Central memory CD8-positive, alpha-beta T cell (primary cell): ENCODE measurements at regions not wholly inside any gene's neighbourhood (a gene's known extent, or its start where the extent isn't known, plus 50 kb on each side); places are given as distances from the start of the nearest gene placed in this dataset.

ENCODE experiments used
- ATAC-seq: fragments of 150-1000 bp; cut with Tn5 transposase; replicated peaks from 2 replicates; pipeline ENCODE4 v1.10.0; 2022; ENCODE audit warnings: mild to moderate bottlenecking, moderate FRiP score, moderate number of reproducible peaks; ENCODE audit not compliant: poor library complexity, severe bottlenecking; ENCODE audit errors: extremely low read depth
- DNase-seq, 2 donors: peaks; one replicate each; pipeline ENCODE4 v3.0.0; 2021; ENCODE audit warnings: low spot score in 2 of 2
- H3K27ac Mint-ChIP-seq: one replicate; pipeline ENCODE4 v1.8.0; 2022; ENCODE audit warnings: low read depth, mild to moderate bottlenecking, moderate library complexity, mixed read lengths
- H3K27me3 Mint-ChIP-seq: one replicate; pipeline ENCODE4 v1.8.0; 2022; ENCODE audit warnings: mixed read lengths
- H3K36me3 Mint-ChIP-seq: one replicate; pipeline ENCODE4 v1.8.0; 2022; ENCODE audit warnings: mild to moderate bottlenecking, moderate library complexity, mixed read lengths; ENCODE audit not compliant: insufficient read depth
- H3K4me1 Mint-ChIP-seq: one replicate; pipeline ENCODE4 v1.8.0; 2022; ENCODE audit warnings: mixed read lengths
- H3K4me3 Mint-ChIP-seq: one replicate; pipeline ENCODE4 v1.8.0; 2022; ENCODE audit warnings: mild to moderate bottlenecking, moderate library complexity, mixed read lengths
- H3K9me3 Mint-ChIP-seq: one replicate; pipeline ENCODE4 v1.8.0; 2022; ENCODE audit warnings: mixed read lengths

DNA sequence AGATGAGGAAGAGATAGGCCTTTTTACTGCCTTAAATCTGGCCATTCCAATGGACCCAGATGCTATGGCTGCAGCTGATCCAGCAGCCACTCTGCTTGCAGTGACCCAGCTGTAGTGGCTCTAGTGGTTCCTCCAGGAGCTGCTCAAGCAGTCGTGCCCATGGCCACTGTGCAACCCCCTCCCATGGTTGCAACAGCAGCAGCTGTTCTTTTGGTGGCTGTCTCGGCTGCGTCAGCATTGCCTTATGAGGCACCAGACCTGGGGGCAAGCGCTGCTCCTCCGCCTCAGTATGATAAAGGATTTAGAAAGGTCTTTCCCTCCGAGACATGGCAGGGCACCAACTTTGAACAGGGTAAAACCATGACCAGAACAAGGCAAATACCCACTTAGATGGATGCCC lies 384.9 kb upstream of the DCC start:
- DNase-seq, result no peak
- Mint-ChIP-seq H3K4me3 (no peak overlapping the region), H3K36me3 (no peaks in the 10 kb centered on the region), H3K27me3 (no peaks in the 10 kb centered on the region), H3K9me3 (peaks cover 12% of the 10 kb centered on the region), H3K27ac (no peak overlapping the region), H3K4me1 (no peaks in the 10 kb centered on the region)
- ATAC-seq, result no peak

DNA sequence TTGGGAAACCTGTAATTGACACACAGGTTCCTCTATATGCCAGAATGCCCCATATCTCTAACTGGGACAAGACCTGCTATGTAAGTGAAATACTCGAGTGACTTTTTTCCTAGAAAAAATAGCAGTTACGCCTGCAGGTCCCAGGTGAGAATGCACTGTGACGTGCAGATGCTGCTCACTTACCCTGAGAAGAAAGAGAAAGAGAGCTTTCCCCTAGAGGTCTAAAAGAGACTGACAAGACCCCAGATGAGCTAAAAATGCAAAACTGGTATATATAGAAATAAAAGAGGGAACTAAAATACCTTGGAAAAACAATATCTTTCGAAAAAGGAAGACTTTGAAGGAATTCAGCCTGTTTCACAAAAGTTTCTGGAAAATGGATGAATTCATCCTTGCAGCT lies 383.0 kb upstream of the DCC start:
- no peaks in the 10 kb centered on the region for H3K27me3 Mint-ChIP-seq
- H3K27ac Mint-ChIP-seq, result no peak overlapping the region
- DNase-seq (no peak), ATAC-seq (no peak)
- no peaks in the 10 kb centered on the region for H3K36me3 Mint-ChIP-seq
- peaks cover 12% of the 10 kb centered on the region for H3K9me3 Mint-ChIP-seq
- H3K4me1 Mint-ChIP-seq, result no peaks in the 10 kb centered on the region
- H3K4me3 Mint-ChIP-seq, result no peak overlapping the region

- Mint-ChIP-seq H3K4me3 (no peak overlapping the region), H3K9me3 (peaks cover 5% of the 10 kb centered on the region), H3K36me3 (peaks cover 1% of the 10 kb centered on the region), H3K27ac (no peak overlapping the region), H3K4me1 (no peaks in the 10 kb centered on the region), H3K27me3 (no peaks in the 10 kb centered on the region)
- ATAC-seq (no peak), DNase-seq (no peak)
Observed at GRCh38 chr18:51980101-51980500, 359.9 kb upstream of the DCC start.

- Mint-ChIP-seq H3K36me3 (no peaks in the 10 kb centered on the region), H3K4me1 (no peaks in the 10 kb centered on the region), H3K27me3 (no peaks in the 10 kb centered on the region), H3K9me3 (no peaks in the 10 kb centered on the region), H3K27ac (no peak overlapping the region), H3K4me3 (no peak overlapping the region)
- no peak for DNase-seq
- ATAC-seq, result no peak
Observed at GRCh38 chr18:51988277-51988676, 351.7 kb upstream of the DCC start.

DNA sequence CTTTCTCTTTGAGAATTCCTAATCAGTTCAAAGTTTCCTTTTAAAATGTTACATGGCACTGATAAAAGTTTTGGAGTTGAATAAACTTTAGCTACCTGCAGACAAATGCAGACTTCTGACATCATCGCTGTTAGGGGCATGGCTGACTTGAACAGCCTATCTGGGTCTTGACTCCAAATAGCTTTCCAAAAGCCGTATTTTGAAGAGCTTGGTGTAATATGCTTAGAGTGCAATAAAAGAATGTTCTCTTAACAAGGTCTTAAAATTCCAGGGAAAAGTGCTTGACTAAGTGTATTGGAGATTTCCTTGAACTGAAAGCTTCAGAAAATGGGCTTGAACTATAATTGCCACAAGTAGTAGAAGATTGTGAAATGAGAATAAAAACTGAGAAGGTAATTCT lies 342.9 kb upstream of the DCC start:
- H3K27me3 Mint-ChIP-seq, result no peaks in the 10 kb centered on the region
- H3K9me3 Mint-ChIP-seq, result no peaks in the 10 kb centered on the region
- H3K4me1 Mint-ChIP-seq, result no peaks in the 10 kb centered on the region
- no peaks in the 10 kb centered on the region for H3K36me3 Mint-ChIP-seq
- ATAC-seq (no peak), DNase-seq (no peak)
- H3K4me3 Mint-ChIP-seq, result no peak overlapping the region
- no peak overlapping the region for H3K27ac Mint-ChIP-seq

DNA sequence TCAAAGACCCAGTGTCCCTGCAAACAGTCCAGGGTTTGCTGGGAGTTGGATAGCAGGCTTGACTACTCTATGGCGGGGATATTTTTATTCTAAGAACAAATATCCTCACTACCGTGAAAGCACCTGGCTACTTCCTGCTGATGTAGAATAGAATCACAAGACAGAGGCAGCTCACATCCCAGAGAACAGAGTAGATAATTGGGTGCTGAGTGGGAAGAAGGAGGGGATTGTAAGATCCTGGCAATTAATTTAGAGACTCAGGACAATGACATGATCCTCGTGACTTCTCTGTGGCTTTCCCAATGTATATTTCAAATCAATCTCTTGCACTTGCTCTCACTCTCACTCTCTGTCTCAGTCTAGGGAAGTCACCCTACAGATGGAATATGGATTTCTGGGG lies 341.9 kb upstream of the DCC start:
- H3K9me3 Mint-ChIP-seq, result no peaks in the 10 kb centered on the region
- H3K4me1 Mint-ChIP-seq, result no peaks in the 10 kb centered on the region
- no peaks in the 10 kb centered on the region for H3K27me3 Mint-ChIP-seq
- DNase-seq (no peak), ATAC-seq (no peak)
- no peak overlapping the region for H3K27ac Mint-ChIP-seq
- H3K4me3 Mint-ChIP-seq, result no peak overlapping the region
- no peaks in the 10 kb centered on the region for H3K36me3 Mint-ChIP-seq

- Mint-ChIP-seq H3K4me3 (no peak overlapping the region), H3K4me1 (no peaks in the 10 kb centered on the region), H3K27ac (no peak overlapping the region), H3K36me3 (no peaks in the 10 kb centered on the region), H3K27me3 (no peaks in the 10 kb centered on the region), H3K9me3 (no peaks in the 10 kb centered on the region)
- no peak for ATAC-seq
- DNase-seq, result no peak
Observed at GRCh38 chr18:51998711-51999110, 341.3 kb upstream of the DCC start.

DNA sequence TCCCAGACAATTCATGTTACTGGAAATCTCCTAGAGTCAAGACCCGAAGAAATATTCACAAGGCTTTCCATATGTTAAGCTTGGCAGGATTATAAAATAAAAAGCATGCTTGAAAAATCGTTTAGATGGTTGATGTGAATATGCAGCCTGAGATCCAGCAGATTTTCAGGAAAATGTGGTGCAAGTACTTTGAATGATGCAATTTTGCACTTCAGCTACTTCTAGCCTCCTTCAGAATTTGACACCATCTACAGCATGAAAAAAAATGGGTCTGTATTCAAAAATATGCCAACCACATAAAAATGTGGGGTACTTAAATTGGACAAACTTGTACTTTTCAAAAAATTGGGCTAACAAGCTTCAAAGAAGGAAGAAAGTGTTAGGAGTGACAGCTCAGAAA lies 340.6 kb upstream of the DCC start:
- Mint-ChIP-seq H3K27ac (no peak overlapping the region), H3K27me3 (no peaks in the 10 kb centered on the region), H3K9me3 (no peaks in the 10 kb centered on the region), H3K4me3 (no peak overlapping the region), H3K36me3 (no peaks in the 10 kb centered on the region), H3K4me1 (no peaks in the 10 kb centered on the region)
- DNase-seq, result no peak
- no peak for ATAC-seq

DNA sequence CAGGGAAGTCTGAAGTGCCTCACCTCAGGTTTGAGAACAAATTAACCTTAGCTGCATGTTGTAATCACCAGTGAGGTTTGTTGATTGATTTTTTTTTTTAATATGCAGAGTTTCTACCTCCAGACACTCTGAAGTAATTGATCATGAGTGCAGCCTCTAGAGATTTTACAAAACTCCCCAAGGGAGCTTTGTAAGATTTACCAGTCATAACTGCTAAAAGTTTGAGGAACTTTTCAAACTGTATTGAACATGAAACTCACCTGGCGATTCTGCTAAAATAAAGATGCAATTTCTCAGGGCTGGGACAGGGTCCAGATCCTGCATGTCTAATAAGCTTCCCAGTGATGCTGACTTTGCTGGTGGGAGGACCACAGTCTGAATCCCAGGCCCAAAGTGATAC lies 339.6 kb upstream of the DCC start:
- Mint-ChIP-seq H3K4me3 (no peak overlapping the region), H3K4me1 (no peaks in the 10 kb centered on the region), H3K27ac (no peak overlapping the region), H3K36me3 (no peaks in the 10 kb centered on the region), H3K27me3 (no peaks in the 10 kb centered on the region), H3K9me3 (no peaks in the 10 kb centered on the region)
- DNase-seq (no peak), ATAC-seq (no peak)

- Mint-ChIP-seq H3K4me1 (no peaks in the 10 kb centered on the region), H3K9me3 (no peaks in the 10 kb centered on the region), H3K27me3 (no peaks in the 10 kb centered on the region), H3K4me3 (no peak overlapping the region), H3K27ac (no peak overlapping the region), H3K36me3 (no peaks in the 10 kb centered on the region)
- no peak for DNase-seq
- ATAC-seq, result no peak
Observed at GRCh38 chr18:52001106-52001505, 338.9 kb upstream of the DCC start.

DNA sequence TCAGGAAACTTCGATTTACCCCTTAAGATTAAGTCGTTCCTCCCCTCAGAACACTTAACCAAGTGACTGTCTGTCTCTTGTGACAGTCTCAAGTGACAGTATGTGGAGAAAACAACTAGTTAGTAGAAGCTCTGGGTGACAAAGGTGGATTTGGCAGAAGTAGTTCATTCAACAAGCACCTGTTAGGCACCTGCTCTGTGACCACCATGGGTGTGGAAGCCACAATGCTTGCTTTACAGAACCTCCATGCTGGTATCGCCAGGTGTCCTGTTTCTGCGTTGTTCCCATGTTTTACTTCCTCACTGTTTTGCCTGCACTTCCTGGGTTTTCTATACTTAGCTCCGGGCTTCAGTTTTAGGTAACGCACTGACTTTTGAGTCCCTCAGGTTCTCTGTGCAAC lies 337.4 kb upstream of the DCC start:
- Mint-ChIP-seq H3K4me3 (no peak overlapping the region), H3K27me3 (no peaks in the 10 kb centered on the region), H3K4me1 (no peaks in the 10 kb centered on the region), H3K36me3 (no peaks in the 10 kb centered on the region), H3K9me3 (no peaks in the 10 kb centered on the region), H3K27ac (no peak overlapping the region)
- no peak for DNase-seq
- no peak for ATAC-seq

- Mint-ChIP-seq H3K27me3 (no peaks in the 10 kb centered on the region), H3K4me1 (no peaks in the 10 kb centered on the region), H3K36me3 (no peaks in the 10 kb centered on the region), H3K27ac (no peak overlapping the region), H3K4me3 (no peak overlapping the region), H3K9me3 (peaks cover 10% of the 10 kb centered on the region)
- no peak for ATAC-seq
- DNase-seq, result no peak
Observed at GRCh38 chr18:52007105-52007504, 332.9 kb upstream of the DCC start.

DNA sequence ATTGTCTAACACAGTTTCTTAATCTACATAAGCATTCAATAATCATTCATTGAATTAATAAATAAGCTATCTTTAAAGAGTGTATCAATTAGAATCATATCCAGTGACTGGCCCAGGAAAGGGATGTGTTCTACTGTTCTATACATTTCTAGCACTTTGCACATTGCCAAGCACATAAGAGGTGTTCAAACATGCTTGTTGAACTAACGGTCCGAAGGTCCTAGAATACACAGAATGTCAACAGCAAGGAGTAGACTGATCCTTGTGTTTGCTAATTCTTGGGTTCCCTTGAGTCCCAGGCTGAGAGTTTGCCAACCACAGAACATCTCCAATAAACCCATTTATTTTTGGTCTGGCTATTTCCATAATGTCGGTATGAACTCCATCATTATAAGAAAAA lies 331.7 kb upstream of the DCC start:
- Mint-ChIP-seq H3K27me3 (no peaks in the 10 kb centered on the region), H3K4me3 (no peak overlapping the region)

DNA sequence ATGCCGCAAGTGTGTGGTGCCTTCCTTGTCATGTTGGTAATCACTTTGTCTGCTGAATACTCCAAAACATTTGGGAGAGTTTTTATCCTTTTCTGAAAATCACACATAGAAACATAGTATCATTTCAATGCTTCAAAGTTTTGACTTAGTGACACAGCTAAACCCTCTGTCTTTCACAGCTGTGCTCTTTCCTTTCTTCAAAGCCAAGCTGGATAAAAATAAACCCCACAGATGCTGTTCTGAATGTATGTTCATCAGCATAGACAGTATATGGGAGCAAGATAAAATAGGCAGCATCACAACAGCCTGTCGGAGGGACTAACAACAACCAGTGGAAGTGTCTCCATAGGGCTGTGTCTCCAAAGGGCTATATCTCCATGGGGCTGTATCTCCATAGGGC lies 331.3 kb upstream of the DCC start:
- Mint-ChIP-seq H3K27me3 (no peaks in the 10 kb centered on the region), H3K4me1 (no peaks in the 10 kb centered on the region), H3K4me3 (no peak overlapping the region), H3K9me3 (peaks cover 11% of the 10 kb centered on the region), H3K27ac (no peak overlapping the region), H3K36me3 (no peaks in the 10 kb centered on the region)
- no peak for ATAC-seq
- DNase-seq, result no peak

More for the DNA sequence above, 331.7 kb upstream of the DCC start:
- Mint-ChIP-seq H3K9me3 (peaks cover 10% of the 10 kb centered on the region), H3K4me1 (no peaks in the 10 kb centered on the region), H3K27ac (no peak overlapping the region), H3K36me3 (no peaks in the 10 kb centered on the region)
- no peak for ATAC-seq
- no peak for DNase-seq
